NCI-H187 (cell line): ENCODE measurements at regions not wholly inside any gene's neighbourhood (a gene's known extent, or its start where the extent isn't known, plus 50 kb on each side); places are given as distances from the start of the nearest gene placed in this dataset.

ENCODE experiments used
- DNase-seq, 2 experiments: peaks; one replicate each; lab custom pipeline; 2025; lab: John Stamatoyannopoulos, UW

DNA sequence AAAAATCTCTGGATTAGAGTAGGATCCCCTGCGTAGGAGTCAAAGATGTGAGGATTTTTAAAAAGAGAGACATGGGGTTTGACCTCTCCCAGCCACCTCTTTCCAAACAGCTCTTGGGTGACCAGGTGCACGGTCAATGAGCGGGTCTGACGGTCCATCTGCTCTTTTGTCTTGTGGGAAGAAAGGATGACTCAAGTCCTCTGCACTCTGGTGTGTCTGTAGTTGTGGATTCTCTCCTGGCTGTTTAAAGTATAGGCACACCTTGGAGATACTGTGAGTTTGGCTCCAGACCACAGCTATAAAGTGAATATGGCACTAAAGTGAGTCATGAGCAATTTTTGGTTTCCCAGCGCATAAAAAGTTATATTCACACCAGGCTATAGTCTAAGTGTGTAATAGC is 209.8 kb downstream of the BMP7 start:
- DNase-seq, result no peak

DNA sequence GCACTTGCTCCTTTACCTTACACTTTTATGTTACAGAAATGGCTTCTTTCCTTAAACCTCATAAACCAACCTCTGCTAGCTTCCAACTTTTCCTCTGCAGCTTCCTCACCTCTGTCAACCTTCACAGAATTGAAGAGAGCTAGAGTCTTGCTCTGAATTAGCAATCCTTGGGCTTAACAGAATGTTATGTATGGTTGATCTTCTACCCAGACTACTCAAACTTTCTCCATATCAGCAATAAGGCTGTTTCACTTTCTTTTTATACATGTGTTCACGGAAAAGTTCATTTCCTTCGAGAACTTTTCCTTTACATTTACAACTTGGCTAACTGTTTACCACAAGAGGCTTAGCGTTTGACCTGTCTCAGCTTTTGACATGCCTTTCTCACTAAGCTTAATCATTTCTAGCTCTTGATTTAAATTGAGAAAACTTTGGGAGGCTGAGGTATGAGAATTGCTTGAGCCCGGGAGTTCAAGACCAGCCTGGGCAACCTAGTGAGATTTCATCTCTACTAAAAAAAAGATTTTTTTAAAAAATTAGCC is 207.3 kb downstream of the BMP7 start:
- DNase-seq, result no peak

DNA sequence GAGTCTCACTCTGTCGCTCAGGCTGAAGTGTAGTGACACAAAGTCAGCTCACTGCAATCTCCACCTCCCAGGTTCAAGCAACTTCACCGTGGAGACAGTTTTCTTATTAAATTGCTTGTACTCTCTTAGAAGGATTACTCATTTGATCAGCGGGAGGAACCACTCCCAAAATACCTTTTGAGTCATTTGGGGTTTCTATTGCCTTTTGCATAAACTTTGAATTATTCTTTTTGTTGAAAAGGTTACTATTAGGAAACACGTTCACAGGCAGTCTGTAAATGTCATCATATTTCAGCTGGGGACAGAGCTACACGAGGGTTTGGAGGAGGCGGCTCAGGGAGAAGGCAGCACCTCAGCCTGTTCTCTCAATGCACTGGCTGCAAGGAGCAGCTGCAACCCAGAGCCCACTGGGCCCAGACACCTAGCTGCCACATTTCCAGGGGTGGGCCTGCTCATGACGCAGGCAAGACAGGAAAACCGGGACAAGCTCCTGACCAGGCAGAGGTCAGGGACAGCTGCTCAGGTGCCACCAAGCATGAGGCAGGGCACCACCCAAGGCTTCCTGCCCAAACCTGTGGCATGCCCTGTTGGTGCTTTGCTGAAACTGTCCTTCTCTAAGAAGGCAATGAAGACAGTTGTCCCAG is 205.9 kb downstream of the BMP7 start:
- no peak for DNase-seq

DNA sequence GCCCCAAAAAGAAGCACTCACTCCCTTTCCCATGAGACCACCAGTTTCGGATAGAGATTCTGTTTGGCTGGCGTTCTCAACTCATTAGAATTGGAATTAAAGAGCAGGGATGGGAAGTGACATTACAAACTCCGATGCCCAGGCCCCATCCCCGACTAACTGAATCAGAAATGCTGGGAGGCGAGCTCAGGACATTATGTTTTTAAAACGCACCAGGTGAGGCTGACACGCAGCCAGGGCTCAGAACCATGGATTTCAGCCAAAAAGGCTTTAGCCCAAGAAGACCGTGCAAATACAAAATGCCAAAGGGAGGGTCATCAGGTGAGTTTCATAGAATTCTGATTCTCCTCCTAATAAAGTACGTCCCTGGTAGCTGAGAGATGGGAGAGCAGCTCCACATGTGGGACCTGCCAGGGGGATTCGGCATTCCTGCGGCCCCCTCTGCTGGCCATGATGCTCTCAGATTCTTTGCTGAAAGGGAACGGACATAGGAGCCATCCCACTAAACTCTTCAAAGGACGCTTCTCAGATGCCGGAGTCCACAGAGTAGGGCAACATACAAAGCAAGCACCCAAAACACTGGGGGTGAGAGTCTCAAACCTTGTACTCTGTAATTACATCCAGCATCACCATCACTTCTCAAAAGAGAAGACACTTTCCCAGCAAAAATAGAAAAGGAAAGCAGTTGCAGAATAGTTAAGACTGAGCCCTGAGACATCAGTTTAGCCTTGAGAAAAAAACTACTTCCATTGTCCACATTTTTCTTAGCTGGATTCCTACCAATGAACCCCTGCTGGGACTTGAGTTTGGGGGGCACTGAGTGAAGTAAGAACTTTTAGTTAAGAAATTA is 205.2 kb downstream of the BMP7 start:
- DNase-seq, result no peak

DNA sequence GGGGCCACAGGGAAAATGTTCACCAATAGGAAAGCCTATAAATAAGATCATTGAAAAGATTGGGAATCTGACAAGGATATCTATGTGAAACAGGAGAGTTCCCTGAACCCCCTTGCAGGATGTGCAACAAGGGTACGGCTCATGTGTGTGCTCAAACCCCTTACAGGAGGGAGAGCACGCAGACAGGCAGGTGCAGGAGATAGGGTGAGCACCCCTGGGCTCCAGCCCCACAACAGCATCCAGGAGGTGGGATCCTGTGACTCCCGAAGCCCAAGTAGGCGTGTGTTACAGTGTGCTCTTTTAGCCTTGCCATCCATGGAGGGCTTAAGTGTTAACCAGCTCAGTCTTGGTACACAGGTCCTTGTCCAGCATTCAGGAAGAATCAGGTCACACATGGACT is 204.2 kb downstream of the BMP7 start:
- no peak for DNase-seq

DNA sequence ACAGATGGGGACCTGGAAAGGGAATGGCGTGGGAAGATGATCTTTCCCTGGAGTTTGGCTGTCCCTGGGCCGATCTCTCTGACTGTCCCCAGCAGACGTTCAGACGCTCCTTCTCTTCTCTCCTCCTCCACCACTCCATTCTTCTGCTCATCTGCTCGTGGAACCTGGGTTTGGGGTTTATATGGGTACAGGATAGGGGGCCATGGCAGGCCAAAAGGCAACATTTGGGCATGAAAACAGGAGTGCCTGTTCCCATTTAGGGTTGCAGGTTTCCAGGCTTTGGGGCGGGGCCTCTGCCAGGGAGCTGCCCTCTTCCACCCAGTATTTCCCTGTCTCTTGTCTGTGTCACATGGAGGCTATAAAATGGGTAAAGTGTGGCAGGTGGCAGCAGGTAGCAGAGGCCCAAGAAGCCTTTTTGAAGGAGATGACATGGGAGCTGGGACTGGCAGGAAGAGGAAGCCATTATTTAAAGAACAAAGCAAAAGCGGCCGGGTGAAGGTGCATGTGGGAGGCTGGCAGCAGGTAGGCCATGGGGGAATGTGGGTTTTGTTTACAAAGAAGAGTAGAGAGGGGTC is 203.7 kb downstream of the BMP7 start:
- DNase-seq, result no peak

DNA sequence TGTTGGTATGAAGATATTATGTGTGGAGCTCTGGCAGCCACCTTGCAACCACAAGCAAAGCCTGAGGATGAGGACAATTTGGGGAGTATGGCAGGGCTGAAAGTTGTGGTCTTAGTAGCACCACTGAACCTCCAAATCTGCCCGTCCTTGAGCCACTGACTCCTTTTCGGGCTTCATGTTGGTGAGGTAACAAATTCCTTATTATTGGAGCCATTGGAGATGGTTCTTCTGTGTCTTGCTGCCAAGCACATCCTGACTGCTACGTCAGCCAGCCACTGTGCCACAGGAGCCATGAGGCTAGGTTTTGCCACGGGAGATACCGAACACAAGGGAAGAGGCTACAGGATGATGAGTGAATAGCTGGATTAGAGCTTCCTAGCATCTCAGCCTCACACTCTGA is 201.6 kb downstream of the BMP7 start:
- DNase-seq, result no peak

DNA sequence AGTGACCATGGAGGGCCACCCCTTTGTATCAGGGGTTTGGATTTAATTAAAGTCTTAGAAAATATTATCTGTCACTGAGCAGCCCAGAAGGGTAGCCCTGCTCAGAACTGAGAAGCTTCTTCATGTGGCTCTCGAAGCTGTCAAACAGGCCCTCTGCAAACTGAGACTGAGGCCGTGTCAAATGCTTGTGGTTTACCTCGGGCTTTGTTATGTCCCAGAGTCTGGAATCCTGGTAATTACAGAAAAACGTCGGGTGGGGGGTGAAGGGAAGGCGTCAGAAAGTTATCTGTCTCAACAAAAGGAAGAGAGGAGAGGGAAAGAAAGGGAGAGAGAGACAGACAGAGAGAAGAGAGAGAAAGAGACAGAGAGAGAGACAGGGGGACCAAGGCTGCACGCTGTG is 200.8 kb downstream of the BMP7 start:
- DNase-seq, result no peak

DNA sequence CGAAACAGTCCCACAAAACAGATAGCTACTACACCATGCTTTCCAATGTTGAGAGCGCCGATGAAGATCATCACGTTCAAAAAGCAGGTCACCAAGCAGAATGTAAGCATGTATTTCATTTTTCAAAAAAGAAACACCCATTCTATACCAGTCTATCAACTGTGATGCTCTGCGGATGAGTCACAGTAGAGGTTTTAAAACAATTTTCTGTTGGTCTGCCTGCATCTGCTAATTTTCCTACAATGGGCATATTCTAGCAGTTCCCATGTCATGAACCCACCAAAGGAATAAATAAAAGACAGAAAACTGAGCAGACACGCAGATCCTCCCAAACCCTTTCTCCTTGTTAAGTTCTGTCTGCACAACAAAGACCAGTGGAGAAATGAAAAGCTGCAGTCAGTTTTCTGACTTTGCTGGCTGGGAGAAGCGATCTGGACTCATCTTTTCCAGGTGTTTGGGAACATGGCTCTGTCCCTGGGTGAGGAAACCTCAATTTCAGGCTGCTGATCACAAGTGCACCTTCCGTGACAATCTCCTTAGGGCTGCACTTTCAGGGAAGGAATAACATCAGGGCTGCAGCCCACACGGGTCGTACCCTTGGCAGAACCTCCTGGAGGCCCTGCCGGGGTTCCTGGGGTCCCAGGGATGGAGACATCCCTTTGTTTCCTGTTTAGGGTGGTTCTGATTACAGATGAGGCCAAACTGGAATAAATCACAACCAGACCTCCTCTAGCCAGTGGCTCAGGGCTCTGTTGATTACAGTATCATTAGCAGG is 200.1 kb downstream of the BMP7 start:
- no peak for DNase-seq

DNA sequence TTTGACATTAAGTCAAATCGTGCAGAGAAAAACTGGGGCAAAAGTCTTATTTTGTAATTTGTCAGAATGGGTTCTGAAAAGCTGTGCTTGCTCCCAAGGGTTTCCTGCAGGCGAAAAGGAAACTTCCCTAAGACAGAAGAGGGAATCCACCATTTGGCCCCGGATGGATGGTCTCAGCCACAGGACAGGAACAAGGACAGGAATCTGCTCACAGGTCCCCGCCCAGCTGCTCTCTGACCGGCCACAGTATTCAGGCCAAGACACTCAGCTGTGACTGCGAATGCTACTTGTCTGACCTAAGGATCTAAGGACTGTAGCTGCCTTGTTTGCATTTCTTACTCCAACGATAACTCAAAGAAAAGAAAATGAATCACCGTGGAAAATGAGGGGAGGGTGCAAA is 197.0 kb downstream of the BMP7 start:
- no peak for DNase-seq

DNA sequence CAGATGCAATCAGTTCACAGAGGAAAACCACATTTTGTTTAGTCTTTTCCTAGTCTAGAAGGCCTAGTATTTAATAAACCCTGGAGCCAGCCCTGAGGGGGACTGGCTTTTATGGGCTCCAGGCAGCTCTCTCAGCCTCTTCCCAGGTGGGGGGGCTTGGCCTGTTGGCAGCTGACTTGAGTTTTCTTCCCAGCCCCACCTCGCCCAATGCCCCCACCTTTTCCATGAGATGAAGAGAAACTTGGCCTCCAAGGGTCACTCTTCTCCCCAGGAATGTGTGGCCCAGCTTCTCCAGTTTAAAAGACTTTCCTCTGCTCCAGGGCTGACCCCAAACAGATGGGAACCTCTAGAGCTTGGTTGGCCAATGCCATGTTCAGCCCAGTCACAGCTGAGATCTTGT is 196.1 kb downstream of the BMP7 start:
- DNase-seq, result no peak

DNA sequence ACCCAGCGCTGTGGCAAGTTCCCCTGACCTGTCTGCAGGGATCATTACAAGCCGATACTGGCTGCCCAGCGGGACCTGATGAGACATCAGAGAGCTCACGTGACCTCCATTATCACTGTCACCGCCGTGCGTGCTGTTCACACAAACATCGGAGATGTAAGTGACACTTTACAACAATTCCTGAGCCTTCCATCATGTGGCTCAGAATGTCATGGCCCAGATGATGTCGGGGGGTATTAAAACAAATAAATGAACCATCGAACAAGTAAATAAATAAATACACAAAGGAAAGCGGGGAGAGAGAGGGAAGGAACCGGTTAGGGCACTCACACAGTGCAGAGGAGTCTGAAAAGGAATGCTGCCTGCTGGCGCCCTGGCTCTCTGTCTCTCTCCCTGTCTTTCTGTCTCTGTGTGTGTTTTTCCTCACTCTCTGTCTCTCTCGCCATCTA is 195.1 kb downstream of the BMP7 start:
- no peak for DNase-seq

DNA sequence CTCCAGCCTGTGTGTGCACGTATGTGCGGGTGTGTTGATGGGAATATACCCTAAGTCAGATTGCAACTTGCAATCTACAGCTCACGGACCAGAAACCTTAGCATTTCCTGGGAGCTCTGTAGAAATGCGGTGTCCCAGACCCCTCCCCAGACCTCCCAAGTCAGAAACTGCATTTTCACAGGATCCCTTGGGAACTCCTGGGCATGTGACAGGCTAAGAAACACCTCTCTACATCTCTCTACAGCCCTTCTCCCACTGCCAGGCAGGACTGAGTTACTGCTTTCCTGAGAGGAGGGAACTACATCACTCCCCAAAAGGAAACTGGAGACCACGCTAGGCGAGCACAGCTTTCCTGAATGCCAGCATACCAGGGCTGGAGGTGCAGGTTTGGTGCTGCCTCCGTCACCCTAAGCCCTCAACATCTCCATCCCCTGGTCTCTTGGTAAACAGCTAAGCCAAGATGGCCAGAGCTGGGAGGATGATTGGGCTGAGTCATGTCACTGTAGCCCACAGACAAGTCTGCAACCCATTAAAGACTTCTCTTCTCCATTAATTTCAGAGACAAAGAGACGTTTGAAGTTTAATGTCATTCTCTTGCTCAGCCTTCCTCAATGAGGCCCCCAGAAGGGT is 194.4 kb downstream of the BMP7 start:
- no peak for DNase-seq

DNA sequence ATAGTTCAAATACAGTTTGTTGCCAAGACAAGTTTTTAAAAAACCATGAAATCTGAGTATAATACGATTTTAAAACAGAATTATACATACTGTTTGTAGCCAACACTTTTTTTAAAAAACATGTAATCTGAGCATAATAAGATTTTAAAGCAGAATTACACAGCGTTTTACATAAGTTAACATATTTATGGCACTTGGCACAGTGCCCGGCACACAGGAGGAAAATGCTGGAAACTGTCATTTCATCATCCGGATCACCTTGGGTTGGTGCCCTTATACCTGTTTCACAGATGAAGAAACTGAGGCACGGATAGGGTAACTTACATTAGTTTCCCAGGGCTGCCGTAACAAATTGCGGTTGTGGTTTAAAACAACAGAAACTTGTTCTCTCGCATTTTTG is 193.0 kb downstream of the BMP7 start:
- DNase-seq, result no peak

DNA sequence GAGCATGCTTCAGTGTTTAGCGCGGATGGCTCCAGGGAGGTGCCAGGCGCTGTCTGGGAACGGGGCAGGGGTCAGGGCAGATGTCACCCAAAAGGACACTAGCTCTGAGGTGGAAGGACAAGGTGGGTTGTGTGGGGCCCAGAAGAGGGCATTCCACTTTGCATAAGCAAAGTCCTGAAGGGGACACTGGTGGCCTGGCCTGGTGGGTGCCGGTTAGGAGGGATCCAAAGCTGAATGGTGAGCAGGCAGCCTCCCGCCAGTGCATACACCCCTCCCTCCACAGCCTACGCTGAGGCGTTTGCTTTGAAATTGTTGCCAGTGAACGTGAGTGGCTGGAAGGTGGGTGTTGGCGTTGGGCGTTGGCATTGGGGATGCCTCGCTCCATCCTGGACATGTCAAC is 192.1 kb downstream of the BMP7 start:
- DNase-seq, result no peak

DNA sequence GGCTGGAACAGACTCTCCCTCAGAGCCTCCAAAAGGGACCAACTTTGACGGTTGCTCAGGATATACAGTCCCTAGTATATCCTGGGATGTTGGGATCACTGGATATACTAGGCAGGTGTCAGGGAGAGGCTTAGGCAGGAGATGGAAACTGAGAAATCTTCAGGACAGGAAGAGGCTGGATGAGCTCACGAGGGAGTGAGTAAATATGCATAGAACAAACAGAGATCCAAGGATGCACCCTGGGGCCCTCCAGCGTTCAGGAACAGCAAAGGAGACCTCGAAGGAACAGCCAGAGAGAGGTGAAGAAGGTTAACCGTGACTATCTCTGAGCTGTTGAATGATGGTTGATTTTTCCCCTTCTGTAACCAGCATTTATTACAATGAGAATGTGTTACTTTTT is 191.3 kb downstream of the BMP7 start:
- no peak for DNase-seq

DNA sequence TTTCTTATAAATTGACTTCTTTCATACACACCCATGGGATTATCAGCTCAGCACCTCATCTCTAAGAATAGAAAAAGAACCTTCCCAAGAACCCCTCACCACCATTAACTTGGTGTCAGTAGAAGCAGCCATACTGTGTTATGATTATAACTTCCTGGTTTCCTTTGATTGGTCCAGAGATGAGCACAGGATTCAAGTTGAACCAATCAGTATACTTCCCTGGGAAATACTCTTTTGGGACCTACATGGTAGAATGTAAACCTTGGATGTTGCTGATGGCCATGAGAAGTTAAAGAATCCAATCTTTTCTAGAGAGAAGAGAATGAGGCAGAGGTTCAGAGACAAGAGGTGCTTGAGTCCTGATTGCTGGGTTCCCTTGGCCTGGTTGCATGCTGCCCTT is 190.8 kb downstream of the BMP7 start:
- DNase-seq, result no peak

DNA sequence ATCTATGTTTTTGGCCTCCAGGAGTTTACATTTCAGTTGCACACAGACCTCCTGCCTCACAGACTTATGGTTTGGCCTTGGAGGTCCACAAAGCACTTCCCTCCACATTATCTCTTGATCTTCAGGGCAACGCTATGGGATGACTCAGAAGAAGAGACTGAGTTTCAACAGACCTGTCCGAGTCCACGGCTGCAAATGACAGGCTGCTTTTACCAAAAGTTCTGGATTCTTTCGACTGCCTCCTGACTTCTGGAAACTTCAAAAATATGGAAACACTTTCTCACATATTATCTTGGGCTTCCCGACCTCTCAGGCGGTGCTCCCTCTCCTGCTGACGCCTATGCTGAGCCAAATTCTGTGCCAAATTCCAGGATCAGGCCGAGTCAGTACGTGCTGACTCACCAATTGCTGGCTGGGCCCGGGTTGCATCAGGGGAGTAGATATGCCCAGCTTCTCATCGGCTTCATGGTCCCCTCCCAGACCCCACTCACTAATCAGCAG is 190.2 kb downstream of the BMP7 start:
- no peak for DNase-seq

DNA sequence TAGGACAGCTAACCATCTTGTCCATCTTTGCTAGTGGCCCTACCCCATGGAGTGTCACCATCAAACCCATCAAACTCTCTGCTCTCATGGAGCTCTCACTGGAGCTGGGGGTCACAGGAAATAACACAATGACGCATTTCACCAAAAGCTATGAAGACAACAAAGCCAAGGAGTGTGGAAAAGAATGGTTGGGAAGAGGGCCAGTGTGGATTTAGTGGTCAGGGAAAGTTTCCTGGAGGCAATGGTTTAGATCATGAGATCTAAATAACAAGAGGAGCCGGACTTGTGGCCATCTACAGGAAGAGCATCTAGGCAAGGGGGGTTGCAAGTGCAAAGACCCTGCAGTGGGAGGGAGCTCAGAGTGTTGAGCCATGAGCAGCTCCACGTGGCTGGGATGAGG is 189.5 kb downstream of the BMP7 start:
- no peak for DNase-seq

DNA sequence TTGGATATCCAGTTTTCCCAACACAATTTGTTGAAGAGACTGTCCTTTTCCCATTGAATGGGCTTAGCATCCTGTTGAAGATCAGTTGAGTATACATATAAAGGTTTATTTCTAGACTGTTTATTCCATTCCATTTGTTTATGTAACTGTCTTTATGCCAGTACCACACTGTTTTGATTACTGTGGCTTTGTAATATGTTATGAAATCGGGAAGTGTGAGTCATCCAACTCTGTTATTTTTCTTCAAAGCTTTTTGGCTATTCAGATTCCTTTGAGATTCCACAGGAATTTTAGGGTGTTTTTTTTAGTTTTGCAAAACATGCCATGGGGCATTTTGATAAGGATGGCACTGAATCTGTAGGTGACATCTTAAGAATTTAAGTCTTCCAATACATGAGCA is 188.3 kb downstream of the BMP7 start:
- DNase-seq, result no peak
